RKO (cell line): ENCODE measurements at regions not wholly inside any gene's neighbourhood (a gene's known extent, or its start where the extent isn't known, plus 50 kb on each side); places are given as distances from the start of the nearest gene placed in this dataset.
"Not testable (repeated sequence)": the region's sequence is repeated elsewhere in the genome, so short reads cannot be mapped to it uniquely, and the experiment has no call there.

ENCODE experiments used
- DNase-seq: peaks from one replicate; pipeline ENCODE4 v3.0.0-alpha.2; 2016; ENCODE audit warnings: low spot score

DNA sequence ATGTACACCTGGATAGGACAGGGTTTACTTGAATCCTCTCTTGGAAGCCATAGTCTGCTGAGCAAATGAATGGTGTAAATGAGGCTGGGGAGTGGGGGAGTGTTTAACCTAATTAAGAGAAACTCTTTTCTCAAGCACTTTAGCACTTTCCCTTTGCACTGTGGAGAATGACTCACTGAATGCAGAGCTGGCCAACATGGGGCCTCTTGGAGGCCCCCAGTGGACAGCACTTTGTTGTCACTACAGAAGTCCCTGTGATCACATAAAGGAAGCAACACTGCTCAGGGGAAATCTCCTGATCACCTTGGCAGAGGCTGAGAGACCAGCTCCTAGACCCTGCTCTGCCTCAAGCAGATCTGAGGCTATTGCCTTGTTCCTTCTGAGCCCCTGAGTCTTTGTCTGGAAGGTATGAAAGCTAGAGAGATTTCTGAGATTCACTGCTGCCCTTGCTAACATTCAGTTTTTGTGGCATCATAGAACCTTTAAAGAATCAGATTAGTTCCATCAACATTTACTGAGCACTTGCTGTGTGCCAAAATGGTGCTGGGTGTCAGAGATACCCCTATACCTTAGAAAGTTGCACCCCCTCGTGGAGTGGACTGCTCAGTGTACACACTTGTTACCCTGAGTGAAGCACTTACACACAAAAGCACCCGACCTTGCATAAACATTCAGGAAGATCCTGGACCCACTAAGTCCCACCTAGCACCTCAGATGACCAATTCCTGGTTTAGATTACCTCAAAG lies 230.1 kb upstream of the CCL2 start:
- peak; percentile 12 for DNase-seq

DNA sequence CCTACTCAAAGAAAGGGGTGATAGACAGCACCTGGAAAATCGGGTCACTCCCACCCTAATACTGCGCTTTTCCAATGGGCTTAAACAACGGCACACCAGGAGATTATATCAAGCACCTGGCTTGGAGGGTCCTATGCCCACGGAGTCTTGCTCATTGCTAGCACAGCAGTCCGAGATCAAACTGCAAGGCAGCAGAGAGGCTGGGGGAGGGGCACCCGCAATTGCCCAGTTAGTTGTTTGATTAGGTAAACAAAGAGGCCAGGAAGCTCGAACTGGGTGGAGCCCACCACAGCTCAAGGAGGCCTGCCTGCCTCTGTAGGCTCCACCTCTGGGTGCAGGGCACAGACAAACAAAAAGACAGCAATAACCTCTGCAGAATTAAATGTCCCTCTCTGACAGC lies 224.5 kb upstream of the CCL2 start:
- not testable (repeated sequence) for DNase-seq

DNA sequence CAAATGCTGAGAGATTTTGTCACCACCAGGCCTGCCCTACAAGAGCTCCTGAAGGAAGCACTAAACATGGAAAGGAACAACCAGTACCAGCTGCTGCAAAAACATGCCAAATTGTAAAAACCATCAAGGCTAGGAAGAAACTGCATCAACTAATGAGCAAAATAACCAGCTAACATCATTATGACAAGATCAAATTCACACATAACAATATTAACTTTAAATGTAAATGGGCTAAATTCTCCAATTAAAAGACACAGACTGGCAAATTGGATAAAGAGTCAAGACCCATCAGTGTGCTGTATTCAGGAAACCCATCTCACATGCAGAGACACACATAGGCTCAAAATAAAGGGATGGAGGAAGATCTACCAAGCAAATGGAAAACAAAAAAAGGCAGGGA lies 222.8 kb upstream of the CCL2 start:
- DNase-seq = not testable (repeated sequence)

GRCh38 chr17:34038786-34039185 lies 216.3 kb upstream of the CCL2 start:
- DNase-seq = not testable (repeated sequence)

DNA sequence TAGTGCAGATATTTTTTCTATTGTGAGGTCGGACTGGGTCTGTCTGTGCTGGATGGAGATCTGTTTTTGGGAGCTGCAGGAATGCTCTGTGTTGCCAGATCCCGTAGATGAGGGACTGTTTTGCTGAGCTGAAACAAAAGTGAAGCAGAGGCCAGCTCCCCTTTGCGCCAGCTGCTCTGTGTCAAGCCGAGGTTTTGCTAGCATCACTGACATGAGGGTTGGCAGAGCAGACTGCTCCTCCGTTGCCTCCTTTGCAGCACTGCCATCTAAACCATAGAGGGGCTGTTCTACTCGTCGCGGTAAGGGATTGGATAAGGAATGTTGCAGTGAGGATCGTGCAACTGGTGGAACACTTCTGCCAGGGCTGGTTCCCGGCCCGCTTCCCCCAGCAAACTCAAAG lies 215.9 kb upstream of the CCL2 start:
- not testable (repeated sequence) for DNase-seq

- not testable (repeated sequence) for DNase-seq
Observed at GRCh38 chr17:34039759-34040555, 215.1 kb upstream of the CCL2 start.

- DNase-seq = no peak
Observed at GRCh38 chr17:34045990-34046389, 209.1 kb upstream of the CCL2 start.

DNA sequence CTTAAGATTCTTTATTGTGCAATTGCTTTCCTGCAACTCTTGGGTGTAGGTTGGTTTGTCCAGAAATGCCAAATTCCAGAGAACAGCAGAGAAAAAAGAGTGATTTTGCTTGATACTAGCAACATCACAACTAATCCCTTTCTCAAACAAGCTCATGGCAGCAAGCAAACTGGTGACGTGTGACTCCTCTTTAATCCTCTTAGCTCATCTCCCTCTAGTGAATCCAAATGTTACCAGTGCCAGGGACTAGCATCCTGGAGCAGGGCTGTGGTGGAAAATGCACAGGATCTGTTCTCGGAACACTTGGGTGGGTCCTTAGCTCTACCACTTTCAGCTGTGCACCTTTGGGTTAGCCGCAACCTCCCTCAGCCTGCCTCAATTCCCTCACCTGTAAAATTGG lies 204.0 kb upstream of the CCL2 start:
- no peak for DNase-seq

- DNase-seq = no peak
Observed at GRCh38 chr17:34054495-34054894, 200.6 kb upstream of the CCL2 start.

GRCh38 chr17:34055606-34056005 lies 199.5 kb upstream of the CCL2 start:
- DNase-seq = no peak

DNA sequence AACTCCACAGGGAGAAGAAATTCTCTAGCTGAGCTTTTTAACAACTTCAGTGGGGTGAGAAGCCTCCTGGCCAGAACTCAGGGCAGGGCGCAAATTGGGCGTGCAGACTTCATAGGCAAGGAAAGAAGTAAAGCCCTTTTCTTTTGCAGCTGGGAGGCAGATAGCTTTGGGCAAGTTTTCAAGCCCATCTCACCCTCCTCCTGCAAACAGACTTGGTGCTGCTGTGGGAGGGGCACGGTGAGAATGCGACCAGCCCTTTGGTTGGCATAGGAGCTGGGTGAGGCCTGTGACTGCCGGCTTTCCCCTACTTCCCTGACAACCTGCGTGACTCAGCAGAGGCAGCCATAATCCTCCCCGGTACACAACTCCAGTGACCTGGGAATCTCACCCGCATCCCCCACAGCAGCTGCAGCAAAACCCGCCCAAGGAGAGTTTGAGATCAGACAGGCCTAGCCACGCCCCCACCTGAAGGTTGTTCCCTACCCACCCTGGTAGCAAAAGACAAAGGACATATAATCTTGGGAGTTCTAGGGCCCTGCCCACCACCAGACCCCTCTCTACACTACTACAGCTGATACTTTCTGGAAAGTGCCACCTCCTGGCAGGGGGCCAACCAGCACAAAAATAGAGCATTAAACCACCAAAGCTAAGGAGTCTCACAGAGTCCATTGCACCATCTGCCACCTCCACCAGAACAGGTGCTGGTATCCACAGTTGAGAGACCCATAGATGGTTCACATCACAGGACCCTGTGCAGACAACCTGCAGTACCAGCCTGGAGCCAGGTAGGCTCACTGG lies 195.5 kb upstream of the CCL2 start:
- DNase-seq = no peak

- no peak for DNase-seq
Observed at GRCh38 chr17:34066528-34066927, 188.6 kb upstream of the CCL2 start.

- DNase-seq = no peak
Observed at GRCh38 chr17:34067011-34067410, 188.1 kb upstream of the CCL2 start.

- no peak for DNase-seq
Observed at GRCh38 chr17:34068571-34068970, 186.5 kb upstream of the CCL2 start.

GRCh38 chr17:34070712-34071111 lies 184.4 kb upstream of the CCL2 start:
- DNase-seq = no peak

DNA sequence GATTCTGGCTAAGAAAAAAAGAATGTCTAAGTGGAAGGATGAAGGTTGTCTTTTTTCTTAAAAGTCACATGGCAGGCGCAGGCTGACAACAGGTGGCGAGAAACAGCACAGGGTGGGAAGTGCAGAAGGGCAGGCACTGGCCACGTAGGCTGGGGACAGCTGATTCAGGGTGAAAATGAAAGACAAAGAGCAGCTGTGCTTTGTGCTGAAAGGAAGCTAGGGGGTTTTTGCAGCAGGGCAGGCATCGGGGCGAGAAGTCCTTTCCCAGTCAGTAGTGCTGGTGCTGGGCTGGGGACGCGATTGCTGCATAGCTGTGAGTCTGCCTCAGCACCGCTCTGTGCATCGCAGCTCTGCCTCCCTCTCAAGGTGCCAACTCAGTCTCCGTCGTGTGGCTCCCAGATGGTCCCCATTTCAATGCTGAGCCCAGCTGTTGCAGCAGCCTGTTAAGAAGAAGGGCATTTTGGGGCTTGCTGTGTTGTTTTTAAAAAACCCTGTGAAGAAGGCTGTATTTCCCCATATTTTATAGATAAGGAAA lies 183.1 kb upstream of the CCL2 start:
- DNase-seq = no peak

GRCh38 chr17:34075076-34075475 lies 180.0 kb upstream of the CCL2 start:
- DNase-seq = no peak

DNA sequence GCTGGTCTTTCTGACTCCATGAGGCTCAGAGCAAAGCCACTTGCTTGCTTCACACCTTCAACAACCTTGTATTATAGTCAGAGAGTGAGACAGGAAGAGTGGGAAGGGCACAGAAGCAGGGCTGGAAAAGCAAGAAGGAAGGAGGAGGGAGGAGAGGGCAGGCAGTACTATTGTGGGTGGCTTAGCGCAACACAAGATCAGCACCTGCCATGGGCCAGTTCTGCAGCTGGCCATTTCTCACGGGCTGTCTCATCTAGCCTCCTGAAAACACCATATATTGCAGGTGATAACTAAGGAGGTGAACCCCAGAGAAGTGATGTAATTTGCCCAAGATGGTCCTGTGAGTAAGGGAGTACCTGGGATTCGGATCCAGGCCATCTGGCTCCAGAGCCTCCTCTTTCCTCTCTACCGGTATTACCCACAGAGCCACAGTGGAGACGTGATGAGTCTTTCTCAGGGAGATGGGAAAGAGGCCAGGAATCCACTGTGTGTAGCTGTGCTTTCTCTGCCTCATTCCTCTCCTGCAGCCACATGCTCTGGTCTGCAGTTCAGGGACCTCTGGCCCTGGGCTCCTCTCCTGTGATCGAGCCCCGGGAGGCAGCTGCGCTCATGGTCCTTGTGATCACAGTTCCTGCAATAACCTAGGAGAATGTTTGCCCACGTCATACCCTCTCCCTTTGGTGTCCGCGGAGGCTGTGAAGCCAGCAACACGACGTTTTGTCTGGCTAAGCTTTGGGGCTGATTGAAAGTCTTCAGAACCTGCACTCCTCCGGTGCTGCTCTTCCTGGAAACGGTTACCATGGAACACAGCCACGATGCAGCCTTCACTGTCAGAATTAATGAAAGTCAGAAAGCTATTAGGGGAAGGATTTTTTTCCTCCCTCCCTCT lies 178.1 kb upstream of the CCL2 start:
- no peak for DNase-seq

DNA sequence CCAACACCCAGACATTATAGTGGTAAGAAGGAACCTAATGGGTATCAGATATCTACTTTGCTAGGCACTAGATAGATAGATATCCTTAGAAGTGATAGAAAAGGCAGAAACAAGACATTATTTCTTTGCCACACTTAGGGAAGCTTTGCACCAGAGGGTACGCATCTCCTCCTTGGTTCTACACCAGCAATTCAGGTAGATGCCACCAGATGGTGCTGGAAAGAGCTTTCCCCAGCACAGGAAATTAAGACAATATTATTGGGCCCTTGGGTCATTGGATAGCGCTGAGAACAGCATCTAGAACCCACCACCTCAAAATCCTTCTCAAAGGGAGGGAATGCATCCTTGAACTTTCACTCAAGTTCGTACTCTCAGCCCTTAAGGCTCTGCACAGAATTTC lies 173.8 kb upstream of the CCL2 start:
- DNase-seq = peak; percentile 14

DNA sequence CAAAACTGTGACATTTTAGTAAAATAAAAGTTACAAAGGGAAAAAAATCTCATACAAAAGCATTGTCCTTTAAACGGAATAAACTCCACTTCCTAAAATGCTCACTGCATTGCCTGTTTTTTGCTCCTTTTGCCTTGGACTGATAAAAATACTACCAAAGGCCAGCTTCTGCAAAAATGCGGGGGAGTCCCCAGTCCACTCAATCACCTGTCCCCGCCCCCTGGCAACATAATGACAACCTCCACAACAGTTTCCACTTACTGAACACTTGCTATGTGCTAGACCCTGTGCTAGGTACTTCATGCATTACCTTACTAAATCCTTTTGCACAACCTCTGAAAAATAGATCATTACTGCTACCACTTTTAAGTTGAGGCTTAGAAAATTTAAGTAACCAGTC lies 172.7 kb upstream of the CCL2 start:
- DNase-seq = no peak

DNA sequence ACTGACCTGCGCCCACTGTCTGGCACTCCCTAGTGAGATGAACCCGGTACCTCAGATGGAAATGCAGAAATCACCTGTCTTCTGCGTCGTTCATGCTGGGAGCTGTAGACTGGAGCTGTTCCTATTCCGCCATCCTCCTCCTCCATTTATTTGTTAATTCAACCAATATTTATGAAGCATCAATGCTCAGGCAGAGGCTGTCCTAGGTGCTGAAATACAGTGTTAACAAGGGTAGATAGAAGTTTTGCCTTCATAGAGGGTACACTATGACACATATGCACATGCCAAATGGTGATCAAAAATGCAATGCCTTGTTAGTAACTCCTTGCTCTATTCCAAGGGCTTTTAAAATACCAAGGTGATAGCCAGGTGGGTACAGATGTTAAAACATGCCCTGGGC lies 166.0 kb upstream of the CCL2 start:
- DNase-seq = not testable (repeated sequence)
